Activated T-helper 17 cell treated with anti-CD3 and anti-CD28 coated beads, Interleukin-2, amount 50 U/mL, for 72 hours (primary cell): ENCODE measurements at regions not wholly inside any gene's neighbourhood (a gene's known extent, or its start where the extent isn't known, plus 50 kb on each side); places are given as distances from the start of the nearest gene placed in this dataset.

Source experiments
- ATAC-seq: fragments of 150-1000 bp; cut with Tn5 transposase; replicated peaks from 2 replicates; pipeline ENCODE4 v1.10.0; 2021; ENCODE audit warnings: mild to moderate bottlenecking, moderate library complexity
- H3K27ac Mint-ChIP-seq: one replicate; pipeline ENCODE4 v1.8.0; 2022; ENCODE audit warnings: mixed read lengths
- H3K27me3 Mint-ChIP-seq: one replicate; pipeline ENCODE4 v1.8.0; 2022; ENCODE audit warnings: mixed read lengths
- H3K36me3 Mint-ChIP-seq: one replicate; pipeline ENCODE4 v1.8.0; 2022; ENCODE audit warnings: low read depth, mild to moderate bottlenecking, mixed read lengths
- H3K4me1 Mint-ChIP-seq: one replicate; pipeline ENCODE4 v1.8.0; 2022; ENCODE audit warnings: mixed read lengths
- H3K4me3 Mint-ChIP-seq: one replicate; pipeline ENCODE4 v1.8.0; 2022; ENCODE audit warnings: mild to moderate bottlenecking, mixed read lengths
- H3K9me3 Mint-ChIP-seq: one replicate; pipeline ENCODE4 v1.8.0; 2022; ENCODE audit warnings: mixed read lengths

GRCh38 chr2:234850818-234851217 is 101.0 kb upstream of the SH3BP4 start:
- H3K36me3 Mint-ChIP-seq, result no peaks in the 10 kb centered on the region
- H3K27ac Mint-ChIP-seq, result no peak overlapping the region
- no peak overlapping the region for H3K4me3 Mint-ChIP-seq
- H3K27me3 Mint-ChIP-seq, result peaks cover 15% of the 10 kb centered on the region
- H3K4me1 Mint-ChIP-seq, result no peaks in the 10 kb centered on the region
- no peaks in the 10 kb centered on the region for H3K9me3 Mint-ChIP-seq
- ATAC-seq, result no peak

GRCh38 chr2:234849678-234850077 is 102.1 kb upstream of the SH3BP4 start:
- Mint-ChIP-seq H3K27me3 (peaks cover 15% of the 10 kb centered on the region), H3K36me3 (no peaks in the 10 kb centered on the region), H3K9me3 (no peaks in the 10 kb centered on the region), H3K4me1 (no peaks in the 10 kb centered on the region), H3K27ac (no peak overlapping the region), H3K4me3 (no peak overlapping the region)
- ATAC-seq, result no peak

- no peaks in the 10 kb centered on the region for H3K4me1 Mint-ChIP-seq
- ATAC-seq, result no peak
- no peaks in the 10 kb centered on the region for H3K9me3 Mint-ChIP-seq
- no peaks in the 10 kb centered on the region for H3K36me3 Mint-ChIP-seq
- peaks cover 12% of the 10 kb centered on the region for H3K27me3 Mint-ChIP-seq
- no peak overlapping the region for H3K4me3 Mint-ChIP-seq
- no peak overlapping the region for H3K27ac Mint-ChIP-seq
Observed at GRCh38 chr2:234848578-234848977, 103.2 kb upstream of the SH3BP4 start.

- Mint-ChIP-seq H3K36me3 (no peaks in the 10 kb centered on the region), H3K27me3 (peaks cover 6% of the 10 kb centered on the region), H3K4me1 (no peaks in the 10 kb centered on the region), H3K27ac (no peak overlapping the region), H3K9me3 (no peaks in the 10 kb centered on the region), H3K4me3 (no peak overlapping the region)
- ATAC-seq, result no peak
Observed at GRCh38 chr2:234847639-234848038, 104.2 kb upstream of the SH3BP4 start.

GRCh38 chr2:234847364-234847635 is 104.5 kb upstream of the SH3BP4 start:
- ATAC-seq, result no peak
- H3K27me3 Mint-ChIP-seq, result peaks cover 9% of the 10 kb centered on the region
- H3K27ac Mint-ChIP-seq, result no peak overlapping the region
- H3K4me3 Mint-ChIP-seq, result no peak overlapping the region
- H3K4me1 Mint-ChIP-seq, result no peaks in the 10 kb centered on the region
- H3K36me3 Mint-ChIP-seq, result no peaks in the 10 kb centered on the region
- no peaks in the 10 kb centered on the region for H3K9me3 Mint-ChIP-seq

GRCh38 chr2:234846599-234847363 is 105.0 kb upstream of the SH3BP4 start:
- H3K4me3 Mint-ChIP-seq, result no peak overlapping the region
- peaks cover 10% of the 10 kb centered on the region for H3K27me3 Mint-ChIP-seq
- no peak overlapping the region for H3K27ac Mint-ChIP-seq
- H3K4me1 Mint-ChIP-seq, result no peaks in the 10 kb centered on the region
- H3K36me3 Mint-ChIP-seq, result no peaks in the 10 kb centered on the region
- ATAC-seq, result no peak
- no peaks in the 10 kb centered on the region for H3K9me3 Mint-ChIP-seq

GRCh38 chr2:234845602-234846590 is 105.9 kb upstream of the SH3BP4 start:
- no peaks in the 10 kb centered on the region for H3K36me3 Mint-ChIP-seq
- no peak for ATAC-seq
- no peak overlapping the region for H3K4me3 Mint-ChIP-seq
- H3K9me3 Mint-ChIP-seq, result no peaks in the 10 kb centered on the region
- no peaks in the 10 kb centered on the region for H3K4me1 Mint-ChIP-seq
- H3K27me3 Mint-ChIP-seq, result peaks cover 13% of the 10 kb centered on the region
- no peak overlapping the region for H3K27ac Mint-ChIP-seq

- no peak overlapping the region for H3K27ac Mint-ChIP-seq
Observed at GRCh38 chr2:234843411-234843810, 108.4 kb upstream of the SH3BP4 start.

GRCh38 chr2:234842753-234843152 is 109.1 kb upstream of the SH3BP4 start:
- no peak for ATAC-seq
- Mint-ChIP-seq H3K4me1 (no peaks in the 10 kb centered on the region), H3K27ac (no peak overlapping the region), H3K4me3 (no peak overlapping the region), H3K27me3 (peaks cover 27% of the 10 kb centered on the region), H3K36me3 (no peaks in the 10 kb centered on the region), H3K9me3 (no peaks in the 10 kb centered on the region)

More at GRCh38 chr2:234843411-234843810, 108.4 kb upstream of the SH3BP4 start:
- no peaks in the 10 kb centered on the region for H3K4me1 Mint-ChIP-seq
- H3K4me3 Mint-ChIP-seq, result no peak overlapping the region
- no peak for ATAC-seq
- no peaks in the 10 kb centered on the region for H3K9me3 Mint-ChIP-seq
- peaks cover 25% of the 10 kb centered on the region for H3K27me3 Mint-ChIP-seq
- no peaks in the 10 kb centered on the region for H3K36me3 Mint-ChIP-seq

GRCh38 chr2:234841321-234842015 is 110.3 kb upstream of the SH3BP4 start:
- Mint-ChIP-seq H3K27ac (no peak overlapping the region), H3K4me1 (no peaks in the 10 kb centered on the region), H3K27me3 (peaks cover 29% of the 10 kb centered on the region), H3K36me3 (no peaks in the 10 kb centered on the region), H3K4me3 (no peak overlapping the region), H3K9me3 (no peaks in the 10 kb centered on the region)
- ATAC-seq, result no peak

- H3K36me3 Mint-ChIP-seq, result no peaks in the 10 kb centered on the region
- H3K4me1 Mint-ChIP-seq, result no peaks in the 10 kb centered on the region
- ATAC-seq, result no peak
- H3K4me3 Mint-ChIP-seq, result no peak overlapping the region
- peaks cover 36% of the 10 kb centered on the region for H3K27me3 Mint-ChIP-seq
- H3K27ac Mint-ChIP-seq, result no peak overlapping the region
- no peaks in the 10 kb centered on the region for H3K9me3 Mint-ChIP-seq
Observed at GRCh38 chr2:234840336-234840735, 111.5 kb upstream of the SH3BP4 start.

- Mint-ChIP-seq H3K36me3 (no peaks in the 10 kb centered on the region), H3K4me1 (no peaks in the 10 kb centered on the region), H3K27me3 (peaks cover 38% of the 10 kb centered on the region), H3K9me3 (no peaks in the 10 kb centered on the region), H3K27ac (no peak overlapping the region), H3K4me3 (no peak overlapping the region)
- ATAC-seq, result no peak
Observed at GRCh38 chr2:234839285-234839684, 112.5 kb upstream of the SH3BP4 start.

GRCh38 chr2:234836271-234836670 is 115.5 kb upstream of the SH3BP4 start:
- Mint-ChIP-seq H3K4me1 (no peaks in the 10 kb centered on the region), H3K36me3 (no peaks in the 10 kb centered on the region), H3K27ac (no peak overlapping the region), H3K4me3 (no peak overlapping the region), H3K27me3 (peaks cover 31% of the 10 kb centered on the region), H3K9me3 (no peaks in the 10 kb centered on the region)
- ATAC-seq, result no peak

GRCh38 chr2:234835738-234836137 is 116.1 kb upstream of the SH3BP4 start:
- Mint-ChIP-seq H3K9me3 (no peaks in the 10 kb centered on the region), H3K36me3 (no peaks in the 10 kb centered on the region), H3K27me3 (peaks cover 31% of the 10 kb centered on the region), H3K27ac (no peak overlapping the region), H3K4me3 (no peak overlapping the region), H3K4me1 (no peaks in the 10 kb centered on the region)
- no peak for ATAC-seq
